ENCODE measurements at regions not wholly inside any gene's neighbourhood (a gene's known extent, or its start where the extent isn't known, plus 50 kb on each side); places are given as distances from the start of the nearest gene placed in this dataset.

DNA sequence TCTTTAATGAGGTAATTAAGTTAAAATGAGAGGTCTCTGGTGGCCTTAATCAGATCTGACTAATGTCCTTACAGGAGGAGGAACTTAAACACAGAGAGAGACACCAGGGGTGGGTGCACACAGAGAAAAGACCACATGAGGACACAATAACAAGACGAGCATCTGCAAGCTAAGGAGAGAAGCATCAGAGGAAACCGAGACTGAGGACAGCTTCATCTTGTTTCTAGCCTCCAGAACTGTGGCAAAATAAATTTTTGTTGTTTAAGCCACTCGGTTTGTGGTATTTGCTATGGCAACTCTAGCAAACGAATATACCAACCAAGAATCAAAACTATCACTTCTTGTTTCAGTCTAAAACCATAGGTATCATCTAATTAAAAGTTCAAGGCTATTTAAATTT lies 400.1 kb downstream of the PID1 start:
- H2AFZ ChIP-seq (ENCODE audit: low read length) = no peak overlapping the region
- H3K27me3 ChIP-seq (ENCODE audit: insufficient read depth, low read length) = no peaks in the 10 kb centered on the region
- no peaks in the 10 kb centered on the region for H4K20me1 ChIP-seq (ENCODE audit: insufficient read depth, low read length)
- H3K9ac ChIP-seq (ENCODE audit: low read length) = no peak overlapping the region
- H3K4me2 ChIP-seq (ENCODE audit: low read length) = no peak overlapping the region
- H3K4me3 ChIP-seq (ENCODE audit: low read depth, low read length, poor library complexity, severe bottlenecking) = no peak overlapping the region
- H3K36me3 ChIP-seq (ENCODE audit: insufficient read depth, low read length) = no peaks in the 10 kb centered on the region
- no peaks in the 10 kb centered on the region for H3K9me3 ChIP-seq (ENCODE audit: low read length)
- no peak for TF ChIP-seq EZH2 (IDR thresholded peaks at IDR 0.05; ENCODE audit: borderline replicate concordance, low read length)
- TF ChIP-seq, protein P1, sequence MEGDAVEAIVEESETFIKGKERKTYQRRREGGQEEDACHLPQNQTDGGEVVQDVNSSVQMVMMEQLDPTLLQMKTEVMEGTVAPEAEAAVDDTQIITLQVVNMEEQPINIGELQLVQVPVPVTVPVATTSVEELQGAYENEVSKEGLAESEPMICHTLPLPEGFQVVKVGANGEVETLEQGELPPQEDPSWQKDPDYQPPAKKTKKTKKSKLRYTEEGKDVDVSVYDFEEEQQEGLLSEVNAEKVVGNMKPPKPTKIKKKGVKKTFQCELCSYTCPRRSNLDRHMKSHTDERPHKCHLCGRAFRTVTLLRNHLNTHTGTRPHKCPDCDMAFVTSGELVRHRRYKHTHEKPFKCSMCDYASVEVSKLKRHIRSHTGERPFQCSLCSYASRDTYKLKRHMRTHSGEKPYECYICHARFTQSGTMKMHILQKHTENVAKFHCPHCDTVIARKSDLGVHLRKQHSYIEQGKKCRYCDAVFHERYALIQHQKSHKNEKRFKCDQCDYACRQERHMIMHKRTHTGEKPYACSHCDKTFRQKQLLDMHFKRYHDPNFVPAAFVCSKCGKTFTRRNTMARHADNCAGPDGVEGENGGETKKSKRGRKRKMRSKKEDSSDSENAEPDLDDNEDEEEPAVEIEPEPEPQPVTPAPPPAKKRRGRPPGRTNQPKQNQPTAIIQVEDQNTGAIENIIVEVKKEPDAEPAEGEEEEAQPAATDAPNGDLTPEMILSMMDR (IDR thresholded peaks at IDR 0.05; ENCODE audit: low read length) = no peak
- no peak overlapping the region for H3K27ac ChIP-seq (ENCODE audit: low read depth, low read length, poor library complexity, severe bottlenecking)
- no peaks in the 10 kb centered on the region for H3K9me2 ChIP-seq (ENCODE audit: low read depth, low read length)
- no peaks in the 10 kb centered on the region for H3K4me1 ChIP-seq (ENCODE audit: insufficient read depth, low read length, severe bottlenecking)
- H3K79me2 ChIP-seq (ENCODE audit: insufficient read depth, low read length) = no peaks in the 10 kb centered on the region
- no peaks in the 10 kb centered on the region for H3F3A ChIP-seq (ENCODE audit: insufficient read depth, low read length)

DNA sequence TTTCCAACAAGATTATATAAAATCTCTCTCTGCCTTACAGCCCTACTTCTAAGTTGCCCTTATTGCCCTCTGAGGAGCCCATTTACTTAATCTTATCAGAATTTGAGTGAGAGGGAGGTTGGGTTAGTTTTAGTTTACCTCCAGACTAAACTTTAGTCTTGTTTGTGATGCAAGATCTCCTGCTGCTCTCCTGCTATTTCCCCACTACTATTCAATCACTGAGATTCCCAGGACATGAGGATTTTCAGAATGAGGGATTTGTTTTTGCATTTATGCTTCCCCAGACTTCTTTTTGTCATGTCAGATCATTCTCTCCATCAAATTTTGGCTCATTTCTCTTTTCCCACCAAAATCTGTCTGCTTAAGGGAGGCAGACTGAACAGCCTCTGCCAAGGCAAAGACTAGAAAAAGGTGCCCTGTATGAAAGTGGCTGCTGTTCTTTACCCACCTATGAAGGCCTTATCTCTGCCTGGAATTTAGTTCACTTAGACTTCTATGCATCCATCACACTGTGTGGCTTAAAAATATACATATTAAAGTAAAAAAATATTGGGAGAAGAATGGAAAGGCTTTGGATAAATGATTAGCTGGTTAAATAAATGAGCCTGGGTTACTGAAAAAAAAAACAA lies 401.3 kb downstream of the PID1 start:
- no peaks in the 10 kb centered on the region for H4K20me1 ChIP-seq (ENCODE audit: insufficient read depth, low read length)
- no peaks in the 10 kb centered on the region for H3K79me2 ChIP-seq (ENCODE audit: insufficient read depth, low read length)
- H3K27me3 ChIP-seq (ENCODE audit: insufficient read depth, low read length) = no peaks in the 10 kb centered on the region
- H2AFZ ChIP-seq (ENCODE audit: low read length) = no peak overlapping the region
- no peaks in the 10 kb centered on the region for H3F3A ChIP-seq (ENCODE audit: insufficient read depth, low read length)
- H3K4me2 ChIP-seq (ENCODE audit: low read length) = no peak overlapping the region
- H3K9me3 ChIP-seq (ENCODE audit: low read length) = no peaks in the 10 kb centered on the region
- no peak for TF ChIP-seq EZH2 (IDR thresholded peaks at IDR 0.05; ENCODE audit: borderline replicate concordance, low read length)
- TF ChIP-seq, protein P1 (IDR thresholded peaks at IDR 0.05; ENCODE audit: low read length) = no peak
- H3K4me3 ChIP-seq (ENCODE audit: low read depth, low read length, poor library complexity, severe bottlenecking) = no peak overlapping the region
- H3K27ac ChIP-seq (ENCODE audit: low read depth, low read length, poor library complexity, severe bottlenecking) = no peak overlapping the region
- H3K9ac ChIP-seq (ENCODE audit: low read length) = no peak overlapping the region
- no peaks in the 10 kb centered on the region for H3K36me3 ChIP-seq (ENCODE audit: insufficient read depth, low read length)
- no peaks in the 10 kb centered on the region for H3K4me1 ChIP-seq (ENCODE audit: insufficient read depth, low read length, severe bottlenecking)
- H3K9me2 ChIP-seq (ENCODE audit: low read depth, low read length) = no peaks in the 10 kb centered on the region

DNA sequence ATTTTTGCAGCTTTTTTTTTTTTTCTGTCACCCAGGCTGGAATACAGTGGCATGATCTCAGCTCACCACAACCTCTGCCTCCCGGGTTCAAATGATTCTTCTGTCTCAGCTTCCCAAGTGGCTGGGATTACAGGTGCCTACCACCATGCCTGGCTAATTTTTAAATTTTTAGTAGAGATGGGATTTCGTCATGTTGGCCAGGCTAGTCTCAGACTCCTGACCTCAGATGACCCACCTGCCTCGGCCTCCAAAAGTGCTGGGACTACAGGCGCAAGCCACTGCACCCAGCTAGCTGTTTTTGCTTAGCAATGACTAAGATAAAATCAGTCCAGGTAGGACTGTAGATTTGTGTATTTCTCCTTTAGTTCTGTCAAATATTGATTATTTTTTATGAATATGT lies 403.7 kb downstream of the PID1 start:
- Histone ChIP-seq H3K36me3 (ENCODE audit: insufficient read depth, low read length) (no peaks in the 10 kb centered on the region), H3K27ac (ENCODE audit: low read depth, low read length, poor library complexity, severe bottlenecking) (no peak overlapping the region), H2AFZ (ENCODE audit: low read length) (no peak overlapping the region), H3K9me2 (ENCODE audit: low read depth, low read length) (no peaks in the 10 kb centered on the region), H4K20me1 (ENCODE audit: insufficient read depth, low read length) (no peaks in the 10 kb centered on the region), H3F3A (ENCODE audit: insufficient read depth, low read length) (no peaks in the 10 kb centered on the region), H3K9me3 (ENCODE audit: low read length) (no peaks in the 10 kb centered on the region), H3K27me3 (ENCODE audit: insufficient read depth, low read length) (no peaks in the 10 kb centered on the region), H3K4me3 (ENCODE audit: low read depth, low read length, poor library complexity, severe bottlenecking) (no peak overlapping the region), H3K9ac (ENCODE audit: low read length) (no peak overlapping the region), H3K4me2 (ENCODE audit: low read length) (no peak overlapping the region), H3K4me1 (ENCODE audit: insufficient read depth, low read length, severe bottlenecking) (no peaks in the 10 kb centered on the region), H3K79me2 (ENCODE audit: insufficient read depth, low read length) (no peaks in the 10 kb centered on the region)
- TF ChIP-seq, protein P1 (IDR thresholded peaks at IDR 0.05; ENCODE audit: low read length) = no peak
- no peak for TF ChIP-seq EZH2 (IDR thresholded peaks at IDR 0.05; ENCODE audit: borderline replicate concordance, low read length)
